SK-N-SH treated with all-trans-retinoic acid at 6 μM for 48 hours (cell line): ENCODE measurements at regions not wholly inside any gene's neighbourhood (a gene's known extent, or its start where the extent isn't known, plus 50 kb on each side); places are given as distances from the start of the nearest gene placed in this dataset.

Source experiments
- ARNTL ChIP-seq: fragments of 450-650 bp; formaldehyde crosslinking; IDR thresholded peaks from 2 replicates; pipeline ENCODE4 v1.5.0; 2020; ENCODE audit warnings: low read depth, mild to moderate bottlenecking, moderate library complexity, borderline replicate concordance
- CSDC2 ChIP-seq: fragments of 250-450 bp; sonication (Bioruptor Pico); IDR thresholded peaks from 2 replicates; pipeline ENCODE4 v1.5.0; 2020; ENCODE audit warnings: mild to moderate bottlenecking, moderate library complexity
- GLIS3 ChIP-seq: fragments of 250-450 bp; sonication (Bioruptor Pico); IDR thresholded peaks from 2 replicates; pipeline ENCODE4 v1.5.0; 2020; ENCODE audit warnings: mild to moderate bottlenecking, moderate library complexity
- PPARA ChIP-seq: fragments of 250-450 bp; sonication (Bioruptor Pico); IDR thresholded peaks from 2 replicates; pipeline ENCODE4 v1.5.0; 2020; ENCODE audit warnings: mild to moderate bottlenecking, borderline replicate concordance
- RARB ChIP-seq: fragments of 250-450 bp; sonication (Bioruptor Pico); IDR thresholded peaks from 2 replicates; pipeline ENCODE4 v1.8.0; 2021; ENCODE audit warnings: mild to moderate bottlenecking, moderate library complexity
- SNAI2 ChIP-seq: fragments of 250-450 bp; sonication (Bioruptor Pico); IDR thresholded peaks from 2 replicates; pipeline ENCODE4 v1.5.0; 2020; ENCODE audit warnings: mild to moderate bottlenecking, moderate library complexity
- TCF4 ChIP-seq: fragments of 250-450 bp; sonication (Bioruptor Pico); IDR thresholded peaks from 2 replicates; pipeline ENCODE4 v1.8.0; 2021; ENCODE audit warnings: mild to moderate bottlenecking, moderate library complexity, borderline replicate concordance
- TOX ChIP-seq: fragments of 250-450 bp; sonication (Bioruptor Pico); IDR thresholded peaks from 2 replicates; pipeline ENCODE4 v1.8.0; 2021; ENCODE audit warnings: mild to moderate bottlenecking, moderate library complexity, borderline replicate concordance
- ZFP30 ChIP-seq: fragments of 450-650 bp; formaldehyde crosslinking; IDR thresholded peaks from 2 replicates; pipeline ENCODE4 v1.5.0; 2022; ENCODE audit warnings: mild to moderate bottlenecking, moderate library complexity
- ZNF565 ChIP-seq: fragments of 450-650 bp; formaldehyde crosslinking; conservative IDR thresholded peaks from 2 replicates; pipeline ENCODE4 v1.5.0; 2020; ENCODE audit warnings: low read depth, mild to moderate bottlenecking, moderate library complexity
- TF ChIP-seq, protein P1 (sequence below): fragments of 250-450 bp; sonication (Bioruptor Pico); IDR thresholded peaks from 2 replicates; pipeline ENCODE4 v1.8.0; 2020; ENCODE audit warnings: mild to moderate bottlenecking, moderate library complexity, borderline replicate concordance
- TF ChIP-seq, protein P2 (sequence below): fragments of 250-450 bp; sonication (Bioruptor Pico); IDR thresholded peaks from 2 replicates; pipeline ENCODE4 v1.5.0; 2020; ENCODE audit warnings: mild to moderate bottlenecking, moderate library complexity
- TF ChIP-seq, protein P3 (sequence below): fragments of 250-450 bp; sonication (Bioruptor Pico); IDR thresholded peaks from 2 replicates; pipeline ENCODE4 v1.5.1; 2020; ENCODE audit warnings: low read depth, mild to moderate bottlenecking, moderate library complexity

DNA sequence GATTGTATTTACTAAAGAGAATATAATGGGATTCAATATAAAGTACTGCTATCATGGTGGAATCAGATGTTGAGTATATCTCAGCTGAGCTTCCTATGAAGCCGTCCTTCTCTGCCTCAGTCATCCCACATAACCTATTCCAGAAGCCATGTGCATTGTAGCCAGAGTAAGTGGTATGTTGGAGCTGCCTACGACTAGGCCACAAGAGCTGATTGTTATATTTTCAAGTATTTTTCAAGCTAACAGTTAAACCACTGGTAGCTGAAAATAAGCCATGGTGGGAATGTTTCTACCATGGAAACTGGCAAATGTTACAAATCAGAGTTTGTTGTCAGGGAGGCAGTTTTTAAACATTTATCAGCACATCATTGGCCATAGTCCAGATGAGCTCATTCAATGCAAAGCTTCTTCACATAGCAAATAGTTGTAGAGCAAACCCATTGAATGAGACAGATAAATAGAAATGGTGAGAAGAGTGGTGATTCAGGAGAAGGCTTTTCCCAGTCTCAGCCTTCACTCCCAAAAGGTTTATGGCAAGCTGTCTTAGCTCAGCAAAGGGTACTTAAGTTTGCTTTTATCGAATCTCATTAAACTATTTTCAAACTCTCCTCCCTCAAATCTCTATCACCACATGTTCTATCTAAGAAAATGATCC lies 436.4 kb downstream of the PCDH19 start:
- TF ChIP-seq RARB (no peak), GLIS3 (CRISPR knock-in tag) (no peak), SNAI2 (CRISPR knock-in tag) (no peak), ARNTL (no peak), PPARA (CRISPR knock-in tag) (no peak), TOX (CRISPR knock-in tag) (no peak), ZFP30 (no peak), CSDC2 (CRISPR knock-in tag) (no peak), ZNF565 (CRISPR knock-in tag) (no peak), TCF4 (CRISPR knock-in tag) (no peak)
- TF ChIP-seq, protein P1, sequence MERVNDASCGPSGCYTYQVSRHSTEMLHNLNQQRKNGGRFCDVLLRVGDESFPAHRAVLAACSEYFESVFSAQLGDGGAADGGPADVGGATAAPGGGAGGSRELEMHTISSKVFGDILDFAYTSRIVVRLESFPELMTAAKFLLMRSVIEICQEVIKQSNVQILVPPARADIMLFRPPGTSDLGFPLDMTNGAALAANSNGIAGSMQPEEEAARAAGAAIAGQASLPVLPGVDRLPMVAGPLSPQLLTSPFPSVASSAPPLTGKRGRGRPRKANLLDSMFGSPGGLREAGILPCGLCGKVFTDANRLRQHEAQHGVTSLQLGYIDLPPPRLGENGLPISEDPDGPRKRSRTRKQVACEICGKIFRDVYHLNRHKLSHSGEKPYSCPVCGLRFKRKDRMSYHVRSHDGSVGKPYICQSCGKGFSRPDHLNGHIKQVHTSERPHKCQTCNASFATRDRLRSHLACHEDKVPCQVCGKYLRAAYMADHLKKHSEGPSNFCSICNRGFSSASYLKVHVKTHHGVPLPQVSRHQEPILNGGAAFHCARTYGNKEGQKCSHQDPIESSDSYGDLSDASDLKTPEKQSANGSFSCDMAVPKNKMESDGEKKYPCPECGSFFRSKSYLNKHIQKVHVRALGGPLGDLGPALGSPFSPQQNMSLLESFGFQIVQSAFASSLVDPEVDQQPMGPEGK (CRISPR knock-in tag): no peak
- TF ChIP-seq, protein P2, sequence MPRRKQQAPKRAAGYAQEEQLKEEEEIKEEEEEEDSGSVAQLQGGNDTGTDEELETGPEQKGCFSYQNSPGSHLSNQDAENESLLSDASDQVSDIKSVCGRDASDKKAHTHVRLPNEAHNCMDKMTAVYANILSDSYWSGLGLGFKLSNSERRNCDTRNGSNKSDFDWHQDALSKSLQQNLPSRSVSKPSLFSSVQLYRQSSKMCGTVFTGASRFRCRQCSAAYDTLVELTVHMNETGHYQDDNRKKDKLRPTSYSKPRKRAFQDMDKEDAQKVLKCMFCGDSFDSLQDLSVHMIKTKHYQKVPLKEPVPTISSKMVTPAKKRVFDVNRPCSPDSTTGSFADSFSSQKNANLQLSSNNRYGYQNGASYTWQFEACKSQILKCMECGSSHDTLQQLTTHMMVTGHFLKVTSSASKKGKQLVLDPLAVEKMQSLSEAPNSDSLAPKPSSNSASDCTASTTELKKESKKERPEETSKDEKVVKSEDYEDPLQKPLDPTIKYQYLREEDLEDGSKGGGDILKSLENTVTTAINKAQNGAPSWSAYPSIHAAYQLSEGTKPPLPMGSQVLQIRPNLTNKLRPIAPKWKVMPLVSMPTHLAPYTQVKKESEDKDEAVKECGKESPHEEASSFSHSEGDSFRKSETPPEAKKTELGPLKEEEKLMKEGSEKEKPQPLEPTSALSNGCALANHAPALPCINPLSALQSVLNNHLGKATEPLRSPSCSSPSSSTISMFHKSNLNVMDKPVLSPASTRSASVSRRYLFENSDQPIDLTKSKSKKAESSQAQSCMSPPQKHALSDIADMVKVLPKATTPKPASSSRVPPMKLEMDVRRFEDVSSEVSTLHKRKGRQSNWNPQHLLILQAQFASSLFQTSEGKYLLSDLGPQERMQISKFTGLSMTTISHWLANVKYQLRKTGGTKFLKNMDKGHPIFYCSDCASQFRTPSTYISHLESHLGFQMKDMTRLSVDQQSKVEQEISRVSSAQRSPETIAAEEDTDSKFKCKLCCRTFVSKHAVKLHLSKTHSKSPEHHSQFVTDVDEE (CRISPR knock-in tag): no peak
- TF ChIP-seq, protein P3, sequence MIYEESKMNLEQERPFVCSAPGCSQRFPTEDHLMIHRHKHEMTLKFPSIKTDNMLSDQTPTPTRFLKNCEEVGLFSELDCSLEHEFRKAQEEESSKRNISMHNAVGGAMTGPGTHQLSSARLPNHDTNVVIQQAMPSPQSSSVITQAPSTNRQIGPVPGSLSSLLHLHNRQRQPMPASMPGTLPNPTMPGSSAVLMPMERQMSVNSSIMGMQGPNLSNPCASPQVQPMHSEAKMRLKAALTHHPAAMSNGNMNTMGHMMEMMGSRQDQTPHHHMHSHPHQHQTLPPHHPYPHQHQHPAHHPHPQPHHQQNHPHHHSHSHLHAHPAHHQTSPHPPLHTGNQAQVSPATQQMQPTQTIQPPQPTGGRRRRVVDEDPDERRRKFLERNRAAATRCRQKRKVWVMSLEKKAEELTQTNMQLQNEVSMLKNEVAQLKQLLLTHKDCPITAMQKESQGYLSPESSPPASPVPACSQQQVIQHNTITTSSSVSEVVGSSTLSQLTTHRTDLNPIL (CRISPR knock-in tag): no peak
